NOMO-1 treated with dmso at 0.1 percent for 144 hours (cell line): ENCODE measurements at regions not wholly inside any gene's neighbourhood (a gene's known extent, or its start where the extent isn't known, plus 50 kb on each side); places are given as distances from the start of the nearest gene placed in this dataset.

Experiments used
- DNase-seq: peaks from one replicate; lab custom pipeline; 2025; ENCODE audit not compliant: unreplicated experiment; lab: John Stamatoyannopoulos, UW

GRCh38 chr17:81345228-81346089 lies 49.8 kb upstream of the BAHCC1 start:
- peak; percentile 53 for DNase-seq
